ENCODE measurements at regions not wholly inside any gene's neighbourhood (a gene's known extent, or its start where the extent isn't known, plus 50 kb on each side); places are given as distances from the start of the nearest gene placed in this dataset.

GRCh38 chr6:90435207-90435899 is 138.7 kb upstream of the BACH2 start:
- no peak for DNase-seq (ENCODE audit: low spot score)

DNA sequence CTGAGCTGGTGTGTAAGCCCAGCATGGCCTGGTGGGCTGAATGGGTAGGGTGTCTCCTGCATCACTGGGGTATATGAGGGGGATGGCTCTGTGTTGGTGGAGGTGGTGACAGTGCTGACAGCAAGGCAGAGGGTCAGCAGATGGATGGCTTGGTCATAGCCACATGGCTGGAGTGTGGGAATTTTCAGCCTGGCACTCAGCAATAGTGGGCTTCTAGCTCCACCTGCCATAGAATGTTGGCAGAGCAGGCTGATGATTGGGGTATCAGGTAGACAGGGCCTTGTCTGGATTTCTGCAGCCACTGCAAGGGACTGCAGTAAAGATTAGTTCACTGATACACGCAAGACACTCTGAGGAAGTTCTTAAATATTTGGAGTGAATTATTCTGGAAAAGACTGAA is 137.5 kb upstream of the BACH2 start:
- DNase-seq (ENCODE audit: low spot score) = no peak

- no peak for DNase-seq (ENCODE audit: low spot score)
Measured at GRCh38 chr6:90432937-90433336, 136.3 kb upstream of the BACH2 start.

DNA sequence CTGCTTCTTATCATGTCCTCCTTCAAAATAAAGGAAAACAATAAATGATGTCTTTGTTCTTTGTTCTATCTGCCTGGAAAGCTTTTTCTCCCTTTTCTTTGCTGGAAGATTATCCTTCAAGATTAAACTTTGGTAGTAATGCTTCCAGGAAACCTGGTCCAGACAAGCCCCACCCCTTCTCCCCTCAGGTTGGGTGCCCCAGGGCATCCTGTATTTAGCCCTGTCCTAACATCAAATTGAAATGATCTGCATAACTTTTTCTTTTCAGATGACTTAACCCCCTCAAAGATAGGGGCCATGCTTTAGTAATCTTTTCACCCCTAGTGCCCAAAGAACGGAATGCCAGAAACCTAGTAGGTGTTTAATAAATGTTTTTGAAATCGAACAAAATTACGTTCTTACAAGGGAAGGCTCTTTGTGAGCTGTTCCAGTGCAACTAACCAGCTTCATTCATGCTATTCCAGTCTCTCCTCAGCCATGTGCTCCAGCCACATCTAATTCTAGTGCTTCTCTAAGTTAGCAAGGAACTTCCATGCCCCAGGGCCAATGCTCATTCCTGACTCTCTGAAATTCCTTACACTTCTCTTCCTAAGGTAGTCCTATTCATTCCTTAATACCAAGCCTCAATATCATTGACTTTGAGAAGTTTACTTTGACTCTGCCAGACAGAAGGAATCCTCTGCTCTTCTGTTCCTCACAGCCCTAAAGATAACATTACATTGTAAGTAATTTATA is 135.6 kb upstream of the BACH2 start:
- no peak for DNase-seq (ENCODE audit: low spot score)

DNA sequence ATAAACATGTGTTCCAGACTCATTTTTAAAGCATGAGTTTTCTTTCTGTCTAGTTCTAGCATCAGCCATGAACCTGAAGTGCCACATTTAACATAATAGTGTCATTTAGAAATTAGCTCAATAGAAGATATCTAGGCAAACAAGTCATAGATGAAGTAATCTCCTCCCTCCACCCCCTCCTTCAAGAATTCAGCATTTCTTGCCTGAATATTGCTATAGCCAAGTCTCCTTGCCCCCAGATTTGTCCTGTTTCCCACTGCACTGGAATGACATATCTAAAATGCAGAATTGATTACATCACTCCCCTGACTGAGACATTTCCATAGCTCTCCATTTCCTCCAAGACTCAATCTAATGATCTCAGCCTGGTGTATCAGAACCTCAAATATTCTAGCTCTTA is 134.9 kb upstream of the BACH2 start:
- no peak for DNase-seq (ENCODE audit: low spot score)

DNA sequence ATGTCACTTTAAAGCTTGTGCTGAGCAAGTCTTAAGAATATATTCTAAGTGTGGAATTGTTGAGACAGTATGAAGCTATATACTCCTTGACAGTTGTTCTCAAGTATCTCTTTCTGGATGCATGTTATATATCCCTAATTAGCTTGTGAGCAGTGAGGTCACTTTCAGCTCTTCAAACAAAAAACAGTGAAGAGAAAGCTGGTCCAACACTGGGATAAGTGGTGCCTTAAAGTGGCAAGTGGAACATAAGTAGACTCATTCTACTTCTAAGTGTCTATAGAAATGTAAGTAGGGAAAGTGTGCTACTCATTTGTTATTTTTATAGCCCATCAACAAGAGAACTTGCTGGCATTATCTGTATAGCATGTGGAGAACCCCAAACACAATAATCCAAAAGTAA is 133.1 kb upstream of the BACH2 start:
- DNase-seq (ENCODE audit: low spot score) = no peak

- DNase-seq (ENCODE audit: low spot score) = no peak
Measured at GRCh38 chr6:90428514-90428913, 131.9 kb upstream of the BACH2 start.

DNA sequence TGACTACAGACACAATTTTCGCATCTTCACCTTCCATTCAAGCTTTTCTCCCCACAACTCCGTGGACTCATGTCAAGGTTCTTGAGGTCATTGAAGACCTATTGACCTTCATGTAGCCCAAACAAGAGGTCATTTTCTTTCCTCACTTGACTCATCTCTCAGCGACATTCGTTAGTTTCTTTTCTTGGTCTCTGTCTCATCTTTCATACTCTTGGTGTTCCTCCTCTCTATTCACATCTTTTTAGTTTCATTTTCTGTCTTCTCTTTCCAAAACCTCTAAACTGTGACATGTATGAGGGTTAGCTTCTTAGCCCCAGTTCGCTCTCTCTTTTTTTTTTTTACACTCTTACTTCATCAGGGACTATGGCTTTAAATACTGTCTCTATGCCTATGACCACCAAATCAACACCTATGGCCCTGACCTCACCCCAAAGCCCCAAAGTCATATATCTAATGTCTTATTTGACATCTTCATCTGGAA is 128.6 kb upstream of the BACH2 start:
- DNase-seq (ENCODE audit: low spot score) = no peak

DNA sequence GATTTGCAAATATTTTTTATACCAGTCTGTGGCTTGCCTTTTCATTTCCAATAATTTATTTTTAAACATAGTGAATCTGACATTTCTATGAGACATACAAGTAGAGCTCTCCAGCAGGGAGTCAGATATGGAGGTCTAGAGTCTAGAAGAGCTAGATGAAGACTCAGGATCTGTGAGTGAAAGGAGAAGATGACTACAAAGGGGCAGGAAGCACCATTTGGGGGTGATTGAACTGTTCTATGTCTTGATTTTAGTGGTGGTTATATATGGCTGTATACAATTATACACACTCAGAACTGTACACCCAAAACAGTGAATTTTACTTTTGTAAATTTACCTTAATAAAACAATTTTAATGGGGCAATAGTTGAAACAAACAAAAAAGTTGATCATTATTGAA is 127.9 kb upstream of the BACH2 start:
- no peak for DNase-seq (ENCODE audit: low spot score)

- no peak for DNase-seq (ENCODE audit: low spot score)
Measured at GRCh38 chr6:90421666-90422065, 125.0 kb upstream of the BACH2 start.

DNA sequence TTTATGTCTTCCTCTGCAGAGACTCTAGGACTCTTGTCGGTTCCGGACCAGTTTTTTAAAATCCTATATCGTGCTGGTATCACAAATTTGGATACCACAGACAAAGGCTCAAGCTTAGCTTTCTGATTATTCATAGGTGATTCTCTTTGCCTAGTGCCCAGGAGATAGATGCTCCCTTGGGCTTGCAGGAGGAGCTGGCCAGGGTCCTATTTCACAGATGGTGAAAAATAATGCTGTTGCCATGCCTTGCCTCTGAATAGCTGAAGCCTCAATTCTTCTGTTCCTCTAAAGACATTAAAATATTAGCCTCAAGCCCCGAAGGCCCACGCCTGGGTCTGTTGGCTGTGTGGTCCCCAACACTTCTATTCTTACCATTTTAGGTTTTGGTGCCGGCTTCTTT is 123.9 kb upstream of the BACH2 start:
- no peak for DNase-seq (ENCODE audit: low spot score)

- DNase-seq (ENCODE audit: low spot score) = no peak
Measured at GRCh38 chr6:90417385-90417784, 120.7 kb upstream of the BACH2 start.

- DNase-seq (ENCODE audit: low spot score) = no peak
Measured at GRCh38 chr6:90416322-90416721, 119.7 kb upstream of the BACH2 start.

DNA sequence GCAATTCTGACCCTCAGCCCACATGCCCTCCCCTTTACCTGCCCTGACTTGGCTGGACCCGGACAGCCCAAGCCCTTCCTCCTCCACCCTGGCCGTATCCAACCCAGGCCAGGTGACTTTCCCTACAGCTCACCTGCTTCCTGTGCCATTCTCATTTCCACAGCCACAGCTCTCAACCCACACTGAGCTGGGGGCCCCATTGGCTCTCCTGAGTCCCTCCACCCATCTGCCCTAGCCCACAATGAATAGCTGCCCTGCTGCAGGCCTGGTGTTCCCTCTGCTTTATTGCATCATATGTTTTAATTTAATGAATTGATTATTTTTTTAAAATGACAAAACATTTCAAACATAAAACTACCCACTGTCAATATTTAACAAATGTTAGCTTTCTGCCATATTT is 118.5 kb upstream of the BACH2 start:
- DNase-seq (ENCODE audit: low spot score) = no peak

GRCh38 chr6:90414352-90414751 is 117.7 kb upstream of the BACH2 start:
- DNase-seq (ENCODE audit: low spot score) = no peak

GRCh38 chr6:90413867-90414266 is 117.2 kb upstream of the BACH2 start:
- peak; percentile 11 for DNase-seq (ENCODE audit: low spot score)

DNA sequence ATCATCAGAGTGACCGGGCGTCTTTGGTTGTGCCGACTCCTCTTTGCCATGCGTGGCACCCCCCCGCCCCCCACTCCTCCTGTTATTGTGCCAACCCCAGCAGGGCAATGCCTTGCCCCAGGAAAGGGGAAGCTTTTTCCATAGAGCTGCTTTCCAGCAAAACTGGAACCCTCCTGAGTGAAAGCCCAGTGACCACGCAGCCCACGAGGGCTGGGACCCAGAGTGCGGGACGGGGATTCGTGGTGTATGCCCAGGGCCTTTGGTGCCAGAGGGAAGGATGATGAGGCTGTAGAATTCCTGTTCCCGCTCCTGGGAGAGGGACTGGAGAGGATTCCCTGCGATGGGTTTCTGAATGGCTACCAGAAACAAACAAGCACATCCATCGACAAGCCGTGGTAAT is 116.8 kb upstream of the BACH2 start:
- no peak for DNase-seq (ENCODE audit: low spot score)

DNA sequence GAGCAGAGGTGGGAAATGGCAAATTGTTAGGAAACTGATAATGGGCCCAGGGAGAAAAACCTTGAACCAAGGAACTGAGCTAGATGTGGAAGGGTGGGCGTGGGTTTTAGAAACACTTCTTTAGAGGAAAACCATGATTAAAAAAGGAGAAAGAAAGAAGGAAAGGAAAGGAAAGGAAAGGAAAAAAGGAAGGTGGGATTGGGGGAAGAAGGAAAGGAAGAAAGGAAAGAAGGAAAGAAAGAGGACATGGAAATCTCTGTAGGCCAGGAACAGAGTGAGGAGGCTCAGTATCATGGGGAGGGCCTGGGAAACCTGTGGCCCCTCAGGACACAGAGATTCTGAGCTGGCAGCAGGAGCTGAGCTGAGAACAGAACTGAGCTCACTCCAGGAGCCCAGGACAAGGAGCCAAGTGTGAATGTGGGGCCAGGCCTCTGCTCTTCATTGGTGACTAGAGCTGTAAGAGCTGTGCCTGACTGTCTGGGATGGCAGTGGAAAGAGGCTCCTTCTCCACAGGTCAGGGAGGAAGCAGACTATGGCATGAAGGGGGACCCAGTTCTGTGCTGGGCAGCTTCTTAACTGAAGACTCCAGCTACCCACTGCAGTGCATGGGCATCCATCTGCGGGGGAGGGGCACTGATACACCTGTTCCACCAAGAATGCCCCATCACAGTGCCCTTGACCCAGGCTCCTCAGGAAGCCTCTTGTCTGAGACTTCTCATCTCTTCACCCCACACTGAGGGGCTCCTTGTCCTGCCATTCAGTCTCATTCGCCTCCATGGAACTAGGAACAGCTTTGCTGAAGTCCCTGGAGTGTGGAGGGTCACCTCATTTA is 116.1 kb upstream of the BACH2 start:
- DNase-seq (ENCODE audit: low spot score) = no peak

DNA sequence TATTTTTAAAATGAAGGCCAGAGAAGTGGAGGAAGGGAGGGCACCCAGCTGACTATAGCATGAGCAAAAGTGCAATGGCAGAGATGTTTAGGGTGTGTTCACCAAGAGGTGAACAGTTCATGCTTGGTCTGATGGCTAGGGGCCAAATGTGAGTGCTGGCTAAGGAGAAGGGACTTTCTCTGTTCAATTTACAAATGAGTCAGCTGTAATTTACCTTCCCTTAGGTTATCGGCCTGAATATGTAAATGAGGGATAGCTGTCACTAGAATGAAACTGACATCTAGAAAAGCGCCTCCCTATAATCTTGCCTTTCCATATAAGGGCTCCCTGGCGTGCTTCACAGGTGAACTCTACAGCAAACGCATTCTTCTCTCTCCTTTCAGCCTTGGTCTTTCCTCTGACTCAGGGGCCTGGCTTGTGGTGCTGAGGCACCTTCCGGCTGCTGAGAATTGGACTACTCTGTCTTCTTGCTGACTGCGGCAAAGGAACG is 114.7 kb upstream of the BACH2 start:
- DNase-seq (ENCODE audit: low spot score) = no peak

DNA sequence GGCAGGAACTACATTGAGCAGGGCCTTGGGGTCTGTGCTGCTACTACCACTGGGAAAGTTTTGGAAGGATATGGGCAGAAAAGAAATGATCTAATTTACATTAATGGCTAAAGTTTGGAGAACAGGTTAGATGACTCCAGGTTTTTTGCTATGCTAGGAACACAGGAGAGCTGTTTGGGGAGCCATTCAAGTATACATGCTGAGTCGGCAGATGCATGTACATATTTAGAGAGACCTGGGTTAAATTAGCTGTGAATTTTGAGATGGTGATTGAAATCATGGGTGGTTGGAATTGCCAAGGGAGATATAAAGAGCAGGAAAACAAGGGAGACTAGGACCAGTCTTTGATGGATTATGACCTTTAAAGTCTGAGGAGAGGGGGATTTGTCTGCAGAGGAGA is 113.1 kb upstream of the BACH2 start:
- DNase-seq (ENCODE audit: low spot score) = no peak

- no peak for DNase-seq (ENCODE audit: low spot score)
Measured at GRCh38 chr6:90406957-90407356, 110.3 kb upstream of the BACH2 start.

DNA sequence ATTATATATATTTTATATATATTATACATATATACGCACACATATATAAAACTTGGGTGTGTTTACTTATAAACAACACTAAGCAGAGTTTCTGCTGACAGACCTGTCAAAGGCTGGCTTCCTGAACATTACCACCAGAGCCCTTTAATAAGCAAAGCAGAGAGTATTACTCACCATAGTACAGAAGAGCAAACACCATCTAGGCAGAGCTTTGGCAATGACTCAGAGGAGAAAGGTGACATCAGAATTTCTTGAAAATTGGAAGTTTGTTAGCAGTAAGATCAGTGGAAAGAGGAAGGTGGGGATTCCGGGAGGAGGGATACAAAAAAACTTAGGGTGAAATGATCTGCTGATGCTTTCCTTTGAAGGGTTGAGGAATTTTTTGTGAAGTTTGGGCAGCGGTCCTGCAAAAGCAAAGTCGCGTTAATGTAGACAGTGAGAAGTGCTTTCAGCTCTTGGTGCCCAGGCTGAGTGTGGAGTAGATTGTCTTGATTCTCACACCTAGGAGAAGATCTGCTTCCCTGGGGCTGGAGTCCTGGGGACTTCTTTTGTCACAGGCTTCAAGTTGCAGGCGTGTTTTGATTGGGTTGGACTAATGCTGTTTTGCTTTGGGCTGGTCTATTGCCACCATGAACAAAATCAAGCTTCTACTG is 109.6 kb upstream of the BACH2 start:
- DNase-seq (ENCODE audit: low spot score) = peak; percentile 55

All from AG08395 (cell line).